ENCODE measurements at regions not wholly inside any gene's neighbourhood (a gene's known extent, or its start where the extent isn't known, plus 50 kb on each side); places are given as distances from the start of the nearest gene placed in this dataset.

- Histone ChIP-seq H3K27me3 (no peaks in the 10 kb centered on the region), H3K4me1 (no peaks in the 10 kb centered on the region), H3K36me3 (no peaks in the 10 kb centered on the region), H3K9me3 (no peaks in the 10 kb centered on the region), H3K4me3 (ENCODE audit: low read depth, low read length) (no peak overlapping the region)
- TF ChIP-seq, protein P1, sequence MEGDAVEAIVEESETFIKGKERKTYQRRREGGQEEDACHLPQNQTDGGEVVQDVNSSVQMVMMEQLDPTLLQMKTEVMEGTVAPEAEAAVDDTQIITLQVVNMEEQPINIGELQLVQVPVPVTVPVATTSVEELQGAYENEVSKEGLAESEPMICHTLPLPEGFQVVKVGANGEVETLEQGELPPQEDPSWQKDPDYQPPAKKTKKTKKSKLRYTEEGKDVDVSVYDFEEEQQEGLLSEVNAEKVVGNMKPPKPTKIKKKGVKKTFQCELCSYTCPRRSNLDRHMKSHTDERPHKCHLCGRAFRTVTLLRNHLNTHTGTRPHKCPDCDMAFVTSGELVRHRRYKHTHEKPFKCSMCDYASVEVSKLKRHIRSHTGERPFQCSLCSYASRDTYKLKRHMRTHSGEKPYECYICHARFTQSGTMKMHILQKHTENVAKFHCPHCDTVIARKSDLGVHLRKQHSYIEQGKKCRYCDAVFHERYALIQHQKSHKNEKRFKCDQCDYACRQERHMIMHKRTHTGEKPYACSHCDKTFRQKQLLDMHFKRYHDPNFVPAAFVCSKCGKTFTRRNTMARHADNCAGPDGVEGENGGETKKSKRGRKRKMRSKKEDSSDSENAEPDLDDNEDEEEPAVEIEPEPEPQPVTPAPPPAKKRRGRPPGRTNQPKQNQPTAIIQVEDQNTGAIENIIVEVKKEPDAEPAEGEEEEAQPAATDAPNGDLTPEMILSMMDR (IDR thresholded peaks at IDR 0.05; ENCODE audit: low read depth, low read length): no peak
- DNase-seq: no peak
Measured at GRCh38 chr6:74872754-74873476, 332.9 kb downstream of the COL12A1 start.

DNA sequence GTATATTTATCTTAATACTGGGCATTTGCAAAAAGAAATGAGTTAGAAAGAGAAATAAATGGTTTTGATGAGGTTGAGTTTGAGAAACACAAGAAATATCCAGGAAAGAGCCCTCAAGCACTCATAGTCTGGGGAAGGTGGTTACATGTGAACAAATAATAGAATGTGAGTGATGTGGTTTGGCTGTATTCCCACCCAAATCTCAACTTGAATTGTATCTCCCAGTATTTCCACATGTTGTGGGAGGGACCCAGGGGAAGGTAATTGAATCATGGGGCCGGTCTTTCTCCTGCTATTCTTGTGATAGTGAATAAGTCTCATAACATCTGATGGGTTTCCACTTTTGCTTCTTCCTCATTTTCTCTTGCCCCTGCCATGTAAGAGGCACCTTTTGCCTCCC is 334.1 kb downstream of the COL12A1 start:
- Histone ChIP-seq H3K27me3 (no peaks in the 10 kb centered on the region), H3K9me3 (no peaks in the 10 kb centered on the region), H3K4me1 (no peaks in the 10 kb centered on the region), H3K4me3 (ENCODE audit: low read depth, low read length) (no peak overlapping the region), H3K36me3 (no peaks in the 10 kb centered on the region)
- TF ChIP-seq, protein P1 (IDR thresholded peaks at IDR 0.05; ENCODE audit: low read depth, low read length): no peak
- DNase-seq: no peak

DNA sequence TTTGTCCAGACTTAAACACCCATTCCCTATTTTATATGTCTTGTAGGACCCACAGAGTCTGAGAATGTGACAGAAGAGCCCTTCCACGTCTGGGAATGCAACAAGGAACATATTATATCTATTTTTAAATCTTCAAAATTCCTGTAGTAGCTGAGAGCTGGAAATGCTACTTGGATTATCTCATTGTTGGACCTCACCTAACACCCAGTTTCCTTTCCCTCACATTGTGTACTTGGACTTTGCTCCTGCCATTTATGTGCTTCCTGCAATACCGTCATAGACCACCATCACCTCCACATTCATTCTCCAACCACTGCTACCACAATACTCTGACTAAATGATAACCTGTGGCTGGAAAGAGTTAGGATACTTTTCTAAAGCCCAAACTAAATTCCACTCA is 335.4 kb downstream of the COL12A1 start:
- Histone ChIP-seq H3K9me3 (no peaks in the 10 kb centered on the region), H3K4me3 (ENCODE audit: low read depth, low read length) (no peak overlapping the region), H3K27me3 (no peaks in the 10 kb centered on the region), H3K36me3 (no peaks in the 10 kb centered on the region), H3K4me1 (no peaks in the 10 kb centered on the region)
- TF ChIP-seq, protein P1 (IDR thresholded peaks at IDR 0.05; ENCODE audit: low read depth, low read length): no peak
- no peak for DNase-seq

DNA sequence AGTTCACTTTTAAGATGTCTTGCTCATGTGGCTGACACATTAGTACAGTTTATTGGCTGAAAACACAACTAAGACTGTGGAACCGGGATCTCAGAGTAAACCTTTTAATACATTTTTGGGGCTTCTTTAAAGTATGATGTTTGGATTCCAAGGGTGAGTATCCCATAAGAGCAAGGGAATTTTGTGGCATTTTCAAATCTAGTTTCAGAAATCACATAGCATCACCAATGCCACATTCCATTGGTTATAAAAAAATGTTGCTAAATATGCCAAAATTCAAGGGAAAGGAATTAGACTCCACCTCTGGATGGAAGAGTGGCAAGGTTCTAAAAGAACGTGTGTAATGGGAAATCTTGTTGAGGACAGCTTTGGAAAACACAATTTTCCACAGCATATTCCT is 338.6 kb downstream of the COL12A1 start:
- H3K4me1 ChIP-seq: no peaks in the 10 kb centered on the region
- TF ChIP-seq, protein P1 (IDR thresholded peaks at IDR 0.05; ENCODE audit: low read depth, low read length): no peak
- H3K36me3 ChIP-seq: no peaks in the 10 kb centered on the region
- H3K4me3 ChIP-seq (ENCODE audit: low read depth, low read length): no peak overlapping the region
- no peak for DNase-seq
- no peaks in the 10 kb centered on the region for H3K27me3 ChIP-seq
- no peaks in the 10 kb centered on the region for H3K9me3 ChIP-seq

DNA sequence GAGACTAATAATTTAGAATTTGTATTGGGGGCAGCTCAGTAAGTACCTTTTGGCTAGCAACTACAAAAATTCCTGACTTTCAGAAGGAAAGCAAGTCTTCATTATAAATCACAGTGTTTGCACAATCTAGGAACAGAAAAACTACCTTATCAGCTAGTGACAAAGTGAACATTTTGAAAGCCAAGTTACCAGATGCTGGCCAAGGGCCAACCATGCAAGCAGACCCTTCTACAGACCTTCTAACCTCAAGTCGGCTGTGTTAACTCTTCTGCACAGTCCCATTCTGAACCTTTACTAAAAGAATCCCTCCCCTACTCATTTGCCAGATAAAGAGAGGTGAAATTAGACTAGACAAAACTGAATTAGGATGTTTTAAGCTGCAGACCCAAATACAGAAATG is 341.9 kb downstream of the COL12A1 start:
- Histone ChIP-seq H3K4me1 (no peaks in the 10 kb centered on the region), H3K27me3 (no peaks in the 10 kb centered on the region), H3K9me3 (no peaks in the 10 kb centered on the region), H3K4me3 (ENCODE audit: low read depth, low read length) (no peak overlapping the region), H3K36me3 (no peaks in the 10 kb centered on the region)
- no peak for DNase-seq
- TF ChIP-seq, protein P1 (IDR thresholded peaks at IDR 0.05; ENCODE audit: low read depth, low read length): no peak

DNA sequence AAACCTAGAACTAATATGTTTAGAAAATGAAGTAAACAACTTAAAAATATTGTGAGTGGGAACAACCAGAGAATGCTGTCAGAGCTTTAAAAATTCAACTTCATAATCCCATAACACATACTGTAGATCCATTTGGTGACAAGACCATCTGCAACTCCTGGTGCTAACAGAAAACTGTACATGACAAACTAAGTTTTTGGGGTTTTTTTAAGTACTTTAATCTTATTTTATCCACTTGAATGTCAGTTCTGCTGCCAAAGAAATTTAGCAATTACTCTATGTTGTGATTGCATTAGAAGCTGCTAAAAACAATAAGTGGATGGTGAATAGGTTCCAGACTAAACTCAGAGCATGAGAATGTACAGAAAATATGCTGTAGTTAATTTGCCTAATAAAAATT is 345.4 kb downstream of the COL12A1 start:
- H3K4me1 ChIP-seq: no peaks in the 10 kb centered on the region
- TF ChIP-seq, protein P1 (IDR thresholded peaks at IDR 0.05; ENCODE audit: low read depth, low read length): no peak
- no peaks in the 10 kb centered on the region for H3K27me3 ChIP-seq
- H3K9me3 ChIP-seq: no peaks in the 10 kb centered on the region
- no peaks in the 10 kb centered on the region for H3K36me3 ChIP-seq
- DNase-seq: no peak
- H3K4me3 ChIP-seq (ENCODE audit: low read depth, low read length): no peak overlapping the region
